Small intestine (tissue), 7 donors: ENCODE measurements at regions not wholly inside any gene's neighbourhood (a gene's known extent, or its start where the extent isn't known, plus 50 kb on each side); places are given as distances from the start of the nearest gene placed in this dataset.

Source experiments
- DNase-seq, 2 donors: peaks; one replicate each; pipeline versions ENCODE4 v3.0.0 to v3.0.0-alpha.2; 2013
- FAIRE-seq: peaks from 2 replicates; lab custom pipeline; 2012; peaks lifted over from hg19 to GRCh38; lab: Jason Lieb, UNC
- H3K27ac ChIP-seq, 3 donors: one replicate each; pipeline ENCODE4 v1.5.1; 2013; ENCODE audit warnings: low read length in 2 of 3, mild to moderate bottlenecking in 2 of 3, control low read depth in 1 of 3, inconsistent platforms in 1 of 3, low read depth in 1 of 3, moderate library complexity in 1 of 3
- H3K27me3 ChIP-seq, 3 donors: one replicate each; pipeline ENCODE4 v1.6.1; 2013; ENCODE audit warnings: low read length in 3 of 3, inconsistent platforms in 1 of 3; ENCODE audit not compliant: control insufficient read depth in 3 of 3, insufficient read depth in 3 of 3
- H3K36me3 ChIP-seq, 3 donors: one replicate each; pipeline ENCODE4 v1.6.1; 2013; ENCODE audit warnings: low read length in 3 of 3, inconsistent platforms in 1 of 3, low read depth in 1 of 3, mild to moderate bottlenecking in 1 of 3, moderate library complexity in 1 of 3; ENCODE audit not compliant: control insufficient read depth in 3 of 3, insufficient read depth in 2 of 3
- H3K4me1 ChIP-seq, 3 donors: one replicate each; pipeline ENCODE4 v1.6.1; 2013; ENCODE audit warnings: low read length in 2 of 3, inconsistent platforms in 1 of 3, low read depth in 1 of 3, mild to moderate bottlenecking in 1 of 3, moderate library complexity in 1 of 3; ENCODE audit not compliant: control insufficient read depth in 3 of 3, insufficient read depth in 2 of 3
- H3K4me3 ChIP-seq, 3 donors: one replicate each; pipeline ENCODE4 v1.5.1; 2013; ENCODE audit warnings: low read length in 3 of 3, control low read depth in 1 of 3, inconsistent platforms in 1 of 3, low read depth in 1 of 3, mild to moderate bottlenecking in 1 of 3, moderate library complexity in 1 of 3
- H3K9me3 ChIP-seq, 2 donors: one replicate each; pipeline ENCODE4 v1.6.1; 2013; ENCODE audit warnings: low read depth in 1 of 2, low read length in 1 of 2; ENCODE audit not compliant: control insufficient read depth in 2 of 2, insufficient read depth in 1 of 2
- WGBS, 3 donors: extraction: QIAGEN DNeasy Blood & Tissue Kit; methylation state at CpG; one replicate each; pipeline ENCODE4 v1.1.7; 2013; 5-methylcytosine and 5-hydroxymethylcytosine counted together
- donor health status: healthy with polysubstance abuse.
- donor health status: control.
- donor health status: control.
- donor health status: Bipolar disorder and iron deficiency.
- donor health status: healthy.

GRCh38 chr4:107562316-107562715, 157.7 kb downstream of the PAPSS1 start:
- DNase-seq (no peak), FAIRE-seq (no peak)
- H3K4me1 ChIP-seq: no peaks in the 10 kb centered on the region
- no peak overlapping the region for H3K4me3 ChIP-seq
- no peaks in the 10 kb centered on the region for H3K36me3 ChIP-seq
- no peaks in the 10 kb centered on the region for H3K27me3 ChIP-seq
- H3K27ac ChIP-seq: no peak overlapping the region
- H3K9me3 ChIP-seq: peaks cover 0 to 4% of the 10 kb centered on the region in 2 donors
- 89 to 94% (median 94%) methylated on average over 2 of the region's 2 CpGs for WGBS, 3 donors

DNA sequence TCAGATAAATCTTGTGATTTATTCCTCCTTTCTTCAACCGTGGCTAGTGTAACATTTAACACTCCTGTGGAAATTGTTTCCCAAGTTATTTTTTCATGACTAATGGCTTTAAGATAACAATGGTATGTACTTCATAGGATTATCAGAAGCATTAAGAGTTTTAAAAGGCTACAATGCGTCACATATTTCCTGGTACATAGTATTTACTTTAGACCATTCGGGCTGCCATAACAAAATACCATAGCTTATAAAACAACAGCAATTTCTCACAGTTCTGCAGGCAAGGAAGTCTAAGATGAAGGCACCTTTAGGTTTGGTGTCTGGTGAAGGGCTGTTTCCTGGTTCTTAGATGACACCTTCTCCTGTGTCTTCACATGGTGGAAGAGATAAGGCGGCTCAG, 158.6 kb downstream of the PAPSS1 start:
- FAIRE-seq: no peak
- no peak for DNase-seq
- 44 to 68% (median 62%) methylated on average over 4 of the region's 4 CpGs for WGBS, 3 donors

GRCh38 chr4:107559653-107560052, 160.4 kb downstream of the PAPSS1 start:
- Histone ChIP-seq H3K9me3 (peaks cover 0 to 4% of the 10 kb centered on the region in 2 donors), H3K27me3 (no peaks in the 10 kb centered on the region), H3K4me3 (no peak overlapping the region), H3K4me1 (no peaks in the 10 kb centered on the region), H3K27ac (no peak overlapping the region), H3K36me3 (no peaks in the 10 kb centered on the region)
- DNase-seq: no peak
- FAIRE-seq: no peak

More for the DNA sequence above, 158.6 kb downstream of the PAPSS1 start:
- H3K4me1 ChIP-seq: no peaks in the 10 kb centered on the region
- no peak overlapping the region for H3K4me3 ChIP-seq
- peaks cover 0 to 4% of the 10 kb centered on the region in 2 donors for H3K9me3 ChIP-seq
- H3K36me3 ChIP-seq: no peaks in the 10 kb centered on the region
- H3K27me3 ChIP-seq: no peaks in the 10 kb centered on the region
- H3K27ac ChIP-seq: no peak overlapping the region

DNA sequence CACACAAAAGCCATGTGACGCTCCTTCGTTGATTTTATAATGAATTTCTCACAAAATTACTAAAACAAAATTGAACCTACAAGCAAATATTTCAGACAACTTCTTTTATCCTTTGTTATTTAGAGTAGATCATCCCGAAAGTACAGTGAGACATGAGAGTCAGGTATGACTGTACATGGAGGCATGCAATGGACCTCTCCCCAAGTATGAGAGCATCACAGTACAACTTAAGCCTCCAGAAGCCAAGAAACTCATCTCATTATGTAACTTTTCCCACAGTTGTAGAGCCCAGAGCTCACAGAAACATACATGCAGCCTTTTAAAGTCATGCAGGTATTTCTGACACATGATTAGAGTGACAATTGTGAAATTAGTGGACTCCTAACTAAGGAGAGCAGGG, 167.7 kb downstream of the PAPSS1 start:
- H3K27me3 ChIP-seq: no peaks in the 10 kb centered on the region
- DNase-seq: no peak

GRCh38 chr4:107548211-107548905, 171.7 kb downstream of the PAPSS1 start:
- FAIRE-seq (no peak), DNase-seq (no peak)
- Histone ChIP-seq H3K9me3 (no peaks in the 10 kb centered on the region), H3K27me3 (no peaks in the 10 kb centered on the region), H3K4me1 (no peaks in the 10 kb centered on the region), H3K27ac (no peak overlapping the region), H3K36me3 (no peaks in the 10 kb centered on the region), H3K4me3 (no peak overlapping the region)
- WGBS, 3 donors: 43 to 55% (median 48%) methylated on average over 7 of the region's 7 CpGs

More for the DNA sequence above, 167.7 kb downstream of the PAPSS1 start:
- no peak for FAIRE-seq
- no peaks in the 10 kb centered on the region for H3K9me3 ChIP-seq
- no peak overlapping the region for H3K4me3 ChIP-seq
- WGBS, 3 donors: 83 to 93% (median 89%) methylated on average over 3 of the region's 3 CpGs
- no peaks in the 10 kb centered on the region for H3K4me1 ChIP-seq
- H3K27ac ChIP-seq: no peak overlapping the region
- H3K36me3 ChIP-seq: no peaks in the 10 kb centered on the region

DNA sequence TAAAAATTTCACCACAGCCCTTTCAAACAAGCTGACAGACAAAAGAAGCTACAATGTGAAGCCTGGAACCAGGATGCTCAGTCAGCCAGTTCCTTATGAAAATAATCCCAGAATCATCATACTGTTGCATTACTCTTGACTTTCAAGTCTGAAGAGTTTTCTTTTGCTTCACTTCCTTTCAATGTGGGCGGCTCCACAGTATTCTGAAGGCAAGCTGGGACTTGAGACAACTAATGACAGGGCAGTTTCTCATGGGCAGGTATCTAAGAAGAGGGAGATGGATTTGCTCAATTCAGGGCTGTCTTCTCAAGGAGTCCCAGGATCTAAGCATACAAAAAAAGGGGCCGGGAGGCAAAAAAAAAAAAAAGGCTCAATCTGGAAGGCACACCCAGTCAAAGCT, 173.4 kb downstream of the PAPSS1 start:
- no peak for DNase-seq
- H3K4me3 ChIP-seq: no peak overlapping the region
- H3K9me3 ChIP-seq: no peaks in the 10 kb centered on the region
- no peaks in the 10 kb centered on the region for H3K27me3 ChIP-seq
- no peaks in the 10 kb centered on the region for H3K4me1 ChIP-seq
- no peak overlapping the region for H3K27ac ChIP-seq
- WGBS, 3 donors: 79 to 87% (median 84%) methylated on average over 2 of the region's 2 CpGs
- H3K36me3 ChIP-seq: no peaks in the 10 kb centered on the region
- no peak for FAIRE-seq

DNA sequence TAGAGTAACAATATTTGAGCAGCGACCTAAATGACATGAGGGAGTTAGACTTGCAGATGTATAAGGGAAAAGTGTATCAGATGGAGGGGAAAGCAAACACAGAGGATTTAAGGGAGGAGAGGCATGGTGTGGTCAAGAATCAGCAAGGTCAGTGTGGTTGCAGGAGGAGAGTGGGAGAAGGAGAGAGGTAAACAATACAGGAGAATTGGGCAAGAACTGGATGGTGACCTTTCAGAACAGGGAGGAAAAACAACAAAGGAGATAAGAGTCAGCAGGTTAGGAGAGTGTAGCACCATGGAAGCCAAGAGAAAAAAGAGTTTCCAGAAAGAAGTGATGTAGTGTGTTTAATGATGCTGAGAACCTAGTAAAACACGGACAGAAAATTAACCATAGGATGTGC, 178.5 kb downstream of the PAPSS1 start:
- H3K36me3 ChIP-seq: no peaks in the 10 kb centered on the region
- H3K4me1 ChIP-seq: no peaks in the 10 kb centered on the region
- no peak for FAIRE-seq
- no peak overlapping the region for H3K4me3 ChIP-seq
- H3K27me3 ChIP-seq: no peaks in the 10 kb centered on the region
- no peak for DNase-seq
- H3K27ac ChIP-seq: no peak overlapping the region
- H3K9me3 ChIP-seq: no peaks in the 10 kb centered on the region
- 74 to 82% (median 75%) methylated on average over 2 of the region's 2 CpGs for WGBS, 3 donors

GRCh38 chr4:107531927-107532326, 188.1 kb downstream of the PAPSS1 start:
- WGBS, 3 donors: 8 to 48% (median 18%) methylated on average over 1 of the region's 1 CpG
- DNase-seq (no peak), FAIRE-seq (no peak)
- Histone ChIP-seq H3K36me3 (no peaks in the 10 kb centered on the region), H3K4me1 (no peaks in the 10 kb centered on the region), H3K27me3 (no peaks in the 10 kb centered on the region), H3K9me3 (peaks cover 0 to 2% of the 10 kb centered on the region in 2 donors), H3K4me3 (no peak overlapping the region), H3K27ac (no peak overlapping the region)

DNA sequence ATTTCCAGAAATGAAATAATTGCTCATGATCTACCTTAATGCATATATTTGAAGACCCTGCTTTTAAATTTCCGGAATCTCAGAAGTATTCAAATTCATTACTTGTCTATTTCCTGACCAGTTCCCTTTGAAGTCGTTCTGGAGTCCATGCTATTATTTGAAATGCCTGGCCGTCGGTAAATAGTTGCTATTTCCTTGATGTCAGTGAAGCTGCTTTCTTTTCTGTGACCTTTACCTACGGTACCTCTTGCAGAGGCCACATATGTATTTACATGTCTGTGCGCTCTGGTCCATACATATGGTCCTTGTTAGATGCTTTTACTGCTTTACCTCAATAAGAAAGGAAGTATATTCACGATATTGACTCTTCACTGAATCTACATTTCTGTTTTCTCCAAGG, 199.7 kb downstream of the PAPSS1 start:
- peaks cover 0 to 8% of the 10 kb centered on the region in 2 donors for H3K9me3 ChIP-seq
- no peaks in the 10 kb centered on the region for H3K4me1 ChIP-seq
- FAIRE-seq (no peak), DNase-seq (no peak)
- no peak overlapping the region for H3K4me3 ChIP-seq
- H3K27ac ChIP-seq: no peak overlapping the region
- no peaks in the 10 kb centered on the region for H3K36me3 ChIP-seq
- no peaks in the 10 kb centered on the region for H3K27me3 ChIP-seq
- WGBS, 3 donors: 75 to 79% (median 79%) methylated on average over 7 of the region's 7 CpGs
